GM18868 (cell line): ENCODE measurements at regions not wholly inside any gene's neighbourhood (a gene's known extent, or its start where the extent isn't known, plus 50 kb on each side); places are given as distances from the start of the nearest gene placed in this dataset.

Experiments
- ATAC-seq: cut with Tn5 transposase; IDR thresholded peaks from one replicate; pipeline ENCODE4 v1.9.1; 2021; ENCODE audit warnings: mild to moderate bottlenecking, moderate library complexity; ENCODE audit not compliant: unreplicated experiment

DNA sequence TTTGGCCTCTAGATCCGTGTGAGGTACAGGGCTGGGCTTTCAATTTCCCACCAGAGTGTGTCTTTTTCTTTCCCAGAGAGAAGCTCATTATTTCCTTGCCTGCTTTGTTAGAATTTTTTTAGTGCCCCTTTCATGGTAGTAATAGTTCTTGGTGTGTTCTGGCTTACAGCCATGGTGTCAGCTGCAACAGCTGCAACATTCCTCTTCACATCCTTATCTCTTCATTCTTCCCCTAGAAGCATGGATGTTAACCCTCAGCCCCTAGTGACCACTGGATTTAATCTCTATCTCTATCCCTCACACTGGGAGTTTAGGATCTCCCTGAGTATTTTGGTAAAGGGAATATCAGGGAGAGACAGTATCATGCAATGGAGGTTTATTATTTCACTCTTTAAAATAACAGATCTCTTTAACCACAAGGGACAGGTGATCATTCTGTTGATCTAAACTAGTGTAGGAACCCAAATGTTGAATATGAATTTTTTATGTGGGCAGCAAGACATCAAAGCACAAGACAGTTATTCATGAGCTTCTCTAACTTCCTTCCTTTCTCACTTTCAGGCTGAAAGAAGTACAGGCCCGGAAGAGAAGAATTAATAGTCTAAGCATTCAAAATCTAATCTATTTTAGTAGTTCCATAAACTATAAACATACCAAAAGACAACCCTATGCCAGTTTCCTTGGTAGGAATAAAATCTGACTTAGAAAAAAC, 160.2 kb downstream of the FAM170A start:
- ATAC-seq: no peak

DNA sequence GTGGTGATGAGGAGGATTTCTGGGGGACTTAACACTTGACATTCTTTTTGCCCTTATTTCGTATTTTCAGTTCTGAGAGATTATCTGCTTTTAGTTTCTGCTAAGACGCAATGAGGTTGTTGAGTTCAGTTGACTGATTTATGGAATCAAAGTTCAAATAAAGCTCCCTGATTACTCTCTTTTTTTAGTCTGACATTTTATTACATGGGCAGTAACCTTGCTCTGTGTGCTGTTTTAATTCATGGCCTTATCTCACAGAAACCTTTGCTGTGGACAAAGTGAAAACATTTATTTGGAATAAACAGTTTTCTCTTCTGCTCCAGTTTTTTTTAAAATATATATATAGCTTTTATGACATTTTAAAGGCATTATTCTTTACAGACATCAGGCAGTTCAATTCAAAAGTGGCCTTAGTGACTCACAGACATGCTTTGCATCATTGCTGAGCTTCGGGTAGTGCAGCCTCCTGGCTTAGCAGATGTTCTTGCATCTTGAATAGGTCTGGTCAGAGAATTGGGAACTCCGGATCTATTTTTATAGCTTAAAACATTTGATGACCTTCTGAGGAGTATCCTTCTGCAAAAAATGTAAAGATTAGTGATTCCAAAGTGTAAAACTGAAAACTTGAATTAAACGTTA, 162.9 kb downstream of the FAM170A start:
- ATAC-seq: no peak

DNA sequence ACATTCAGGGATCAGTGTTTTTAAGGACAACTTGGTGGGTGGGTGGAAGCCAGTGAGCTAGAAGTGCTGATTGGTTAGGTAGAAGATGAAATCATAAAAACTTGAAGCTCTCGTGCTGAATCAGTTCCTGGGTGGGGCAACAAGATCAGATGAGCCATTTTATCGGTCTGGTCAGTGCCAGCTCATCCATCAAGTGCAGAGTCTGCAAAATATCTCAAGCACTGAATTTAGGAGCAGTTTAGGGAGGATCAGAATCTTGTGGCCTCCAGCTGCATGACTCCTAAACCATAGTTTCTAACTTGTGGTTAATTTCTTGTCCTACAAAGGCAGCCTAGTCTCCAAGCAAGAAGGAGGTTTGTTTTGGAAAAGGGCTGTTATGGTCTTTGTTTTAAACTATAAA, 166.4 kb downstream of the FAM170A start:
- no peak for ATAC-seq

DNA sequence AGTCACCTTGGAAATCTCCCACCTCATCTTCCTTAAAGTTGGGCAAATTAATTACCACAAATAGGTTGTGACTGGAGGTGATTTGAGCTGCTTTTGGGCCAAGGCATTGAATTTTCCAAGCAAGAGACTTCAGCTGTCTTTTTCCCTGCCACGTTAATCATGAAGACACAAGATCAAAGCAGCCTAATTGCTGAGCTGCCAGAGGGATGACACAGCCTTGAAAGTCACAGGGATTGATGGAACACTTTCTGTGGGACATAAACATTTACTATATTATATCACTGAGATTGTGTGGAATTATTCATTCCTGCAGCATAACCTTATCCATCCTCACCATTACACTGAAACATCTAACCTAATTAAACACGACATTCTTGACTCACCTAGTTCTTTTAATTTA, 172.2 kb downstream of the FAM170A start:
- ATAC-seq: no peak

DNA sequence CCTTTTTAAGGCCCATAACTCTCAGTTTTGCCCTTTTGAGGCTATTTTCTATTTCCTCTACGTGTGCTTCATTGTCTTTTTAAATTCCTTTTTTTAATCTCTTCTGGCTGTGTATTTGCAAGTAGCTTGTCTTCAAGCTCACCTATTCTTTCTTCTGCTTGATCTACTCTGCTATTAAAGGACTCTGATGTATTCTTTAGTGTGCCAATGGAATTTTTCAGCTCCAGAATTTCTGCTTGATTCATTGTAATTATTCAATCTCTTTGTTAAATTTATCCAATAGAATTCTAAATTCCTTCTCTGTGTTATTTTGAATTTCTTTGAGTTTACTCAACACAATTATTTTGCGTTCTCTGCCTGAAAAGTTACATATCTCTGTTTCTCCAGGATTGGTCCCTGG, 178.7 kb downstream of the FAM170A start:
- ATAC-seq: no peak

DNA sequence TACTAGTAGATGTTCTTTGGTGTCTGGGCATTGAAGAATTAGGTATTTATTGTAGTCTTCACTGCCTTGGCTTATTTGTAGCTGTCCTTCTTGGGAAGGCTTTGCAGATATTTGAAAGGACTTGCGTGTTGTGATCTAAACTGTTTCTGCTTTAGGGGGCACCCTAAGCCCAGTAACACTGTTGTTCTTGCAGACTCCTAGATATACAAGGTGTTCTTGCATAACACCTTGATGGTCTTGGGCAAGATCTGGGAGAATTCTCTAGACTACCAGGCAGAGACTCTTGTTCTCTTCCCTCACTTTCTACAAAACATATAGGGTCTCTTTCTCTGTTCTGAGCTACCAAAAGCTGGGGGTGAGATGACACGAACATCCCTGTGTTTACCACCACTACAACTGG, 179.1 kb downstream of the FAM170A start:
- ATAC-seq: no peak

DNA sequence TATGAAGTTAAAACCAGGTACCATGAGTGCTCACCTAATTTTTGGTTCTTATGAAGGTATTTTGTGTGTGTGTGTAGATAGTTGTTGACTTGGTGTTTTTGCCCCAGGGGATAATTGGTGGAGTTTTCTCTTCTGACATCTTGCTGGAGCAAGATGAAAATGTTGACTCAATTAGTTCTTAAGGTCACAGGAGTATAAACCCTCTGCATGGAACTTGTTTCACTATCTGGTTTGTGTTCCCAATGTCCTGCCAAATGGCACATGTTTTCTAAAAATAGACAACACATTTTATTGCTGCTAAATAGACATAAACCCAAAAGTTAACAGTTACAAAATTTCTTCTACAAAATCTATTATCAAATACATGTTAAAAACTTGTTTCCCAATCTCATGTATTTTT, 180.9 kb downstream of the FAM170A start:
- no peak for ATAC-seq

DNA sequence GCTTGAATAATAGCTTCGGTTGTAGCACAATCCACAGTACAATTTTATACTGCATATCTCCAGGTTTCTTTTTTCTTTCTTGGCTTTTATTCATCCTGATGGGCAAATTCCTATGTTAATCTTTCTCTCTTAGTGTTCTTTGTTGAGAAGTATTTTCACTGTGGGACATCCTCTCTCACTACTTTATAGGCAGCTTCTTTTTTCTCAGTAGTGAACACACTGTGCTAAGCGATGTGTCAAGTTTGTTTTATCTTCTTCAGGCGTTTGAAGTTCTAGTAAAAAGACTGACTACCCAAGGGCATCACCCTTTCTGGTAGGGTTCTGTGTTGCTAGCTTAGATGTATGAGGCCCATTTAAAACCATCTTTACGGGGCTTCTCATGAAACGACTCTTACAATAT, 182.1 kb downstream of the FAM170A start:
- ATAC-seq: no peak

DNA sequence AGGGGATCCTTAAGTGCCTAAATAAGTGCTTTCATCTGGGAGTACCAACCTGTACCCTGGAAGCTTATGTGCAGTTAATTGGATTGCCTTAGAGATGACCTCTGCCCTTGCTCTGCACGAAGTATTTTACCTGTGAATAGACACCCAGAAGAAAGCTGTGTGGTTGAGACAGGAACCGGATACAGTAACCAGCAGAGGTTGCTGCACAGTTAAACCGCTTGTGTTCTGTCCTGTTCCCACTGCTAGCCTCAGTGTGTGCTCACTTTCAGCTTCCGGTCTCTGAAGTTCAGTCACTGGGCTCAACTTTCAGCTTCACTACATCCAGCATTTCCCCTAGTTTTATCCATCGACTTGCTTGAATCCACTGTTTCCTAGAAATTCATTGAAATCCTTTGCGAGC, 185.3 kb downstream of the FAM170A start:
- ATAC-seq: no peak

DNA sequence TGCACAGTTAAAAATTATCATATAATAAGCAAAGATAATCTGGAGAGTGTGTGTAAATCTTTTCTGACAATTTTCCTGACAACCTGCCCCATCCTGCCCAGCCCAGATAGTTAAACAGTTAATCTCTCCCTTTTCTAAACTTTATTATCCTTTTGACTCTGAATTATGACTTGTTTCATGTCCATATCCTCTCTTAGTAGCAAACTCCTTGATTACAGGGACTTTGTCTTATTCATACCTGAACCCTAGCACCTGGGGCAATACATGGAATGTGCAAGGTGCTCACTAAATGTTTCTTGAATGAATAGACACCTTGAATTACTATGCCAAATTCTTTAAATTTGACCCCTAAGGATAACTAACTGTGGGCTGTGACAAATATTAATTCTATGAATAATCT, 186.7 kb downstream of the FAM170A start:
- no peak for ATAC-seq

DNA sequence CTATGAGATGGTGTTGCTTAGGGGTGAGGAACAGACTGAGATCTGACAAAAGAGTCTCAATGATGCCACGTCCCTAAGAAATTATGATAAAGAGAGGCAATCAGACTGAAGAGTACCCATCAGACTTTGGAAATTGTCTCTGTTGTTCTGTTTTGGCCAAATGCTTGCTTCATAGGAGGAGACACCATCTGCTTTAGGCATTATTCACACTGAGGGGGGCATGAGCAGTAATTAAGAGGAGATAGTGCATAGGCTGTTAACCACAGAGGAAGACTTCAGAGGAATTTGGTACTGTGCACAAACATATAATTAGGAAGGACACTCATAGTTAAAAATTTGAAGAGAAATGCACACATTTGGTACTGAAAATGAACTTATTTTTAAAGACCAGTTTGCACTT, 190.7 kb downstream of the FAM170A start:
- ATAC-seq: no peak

DNA sequence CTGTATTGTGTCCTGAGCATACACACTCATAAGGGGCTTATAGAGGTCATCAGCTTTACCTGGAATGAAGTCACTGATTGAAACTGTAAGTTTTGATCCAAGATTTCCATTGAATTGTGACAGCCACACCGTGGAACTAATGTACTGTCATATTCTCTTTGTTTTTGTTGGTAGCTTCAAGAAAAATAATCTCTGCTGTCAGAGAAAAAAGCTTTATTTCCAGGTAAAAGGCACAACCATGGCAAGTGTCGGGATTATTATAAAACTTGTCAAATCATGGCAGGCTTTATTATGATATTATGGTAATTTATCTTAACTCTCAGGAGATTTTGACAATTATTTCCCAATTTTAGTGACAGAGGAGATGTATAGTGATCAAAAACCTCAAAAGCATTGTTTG, 191.2 kb downstream of the FAM170A start:
- no peak for ATAC-seq

DNA sequence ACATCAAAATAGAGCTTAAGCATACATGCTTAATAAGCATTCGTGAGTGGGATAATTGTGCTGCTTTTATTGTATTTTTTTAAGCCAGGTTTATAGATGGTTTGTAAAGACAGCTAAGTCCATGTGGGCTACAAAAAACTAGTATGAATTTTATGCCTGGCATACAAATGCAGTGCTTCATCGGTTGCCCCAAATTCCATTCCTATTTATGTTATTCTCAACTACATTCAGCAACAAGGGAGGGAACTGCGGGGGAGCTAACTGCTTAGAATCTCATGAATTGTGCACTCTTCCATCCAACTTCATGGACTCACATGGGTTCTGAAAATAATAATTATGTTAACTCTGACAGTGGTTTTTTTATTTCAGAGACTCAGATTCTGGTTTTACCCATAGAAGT, 199.2 kb downstream of the FAM170A start:
- no peak for ATAC-seq

DNA sequence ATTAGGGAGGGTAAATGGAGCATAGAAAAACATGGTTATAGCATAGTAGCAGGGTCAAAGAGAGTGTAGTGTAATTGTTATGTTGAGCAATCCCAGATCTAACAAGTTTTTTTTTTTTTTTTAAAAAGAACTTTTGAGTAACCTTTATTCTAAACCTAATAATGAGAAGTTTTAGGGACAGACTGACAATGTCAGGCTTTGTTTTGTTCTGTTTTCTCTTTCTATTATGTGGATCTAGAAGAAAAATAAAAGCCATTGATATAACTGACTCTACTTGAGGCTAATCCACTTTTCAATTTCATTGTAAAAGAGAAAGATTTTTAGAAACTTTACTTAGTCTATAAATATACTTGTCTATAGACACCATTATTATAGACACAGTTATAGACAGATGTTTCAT, 200.0 kb downstream of the FAM170A start:
- no peak for ATAC-seq

DNA sequence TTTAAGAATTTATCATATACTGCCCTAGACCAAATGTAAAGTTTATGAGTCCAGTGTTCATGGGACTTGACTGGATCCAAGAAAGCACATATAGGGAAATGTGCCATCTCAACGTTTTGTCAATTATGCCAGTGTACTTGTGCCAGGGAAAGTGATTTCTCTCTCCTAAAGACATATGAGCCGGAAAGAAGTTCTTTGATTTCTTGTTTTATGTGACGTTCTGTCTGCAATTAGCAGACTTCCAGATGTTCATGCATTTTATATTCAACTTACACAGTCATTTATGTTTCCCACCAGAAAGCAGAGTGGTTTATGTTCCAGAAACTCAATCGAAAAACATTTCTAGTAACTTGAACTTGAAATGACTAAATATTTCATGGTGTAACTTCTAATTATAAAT, 203.8 kb downstream of the FAM170A start:
- no peak for ATAC-seq

DNA sequence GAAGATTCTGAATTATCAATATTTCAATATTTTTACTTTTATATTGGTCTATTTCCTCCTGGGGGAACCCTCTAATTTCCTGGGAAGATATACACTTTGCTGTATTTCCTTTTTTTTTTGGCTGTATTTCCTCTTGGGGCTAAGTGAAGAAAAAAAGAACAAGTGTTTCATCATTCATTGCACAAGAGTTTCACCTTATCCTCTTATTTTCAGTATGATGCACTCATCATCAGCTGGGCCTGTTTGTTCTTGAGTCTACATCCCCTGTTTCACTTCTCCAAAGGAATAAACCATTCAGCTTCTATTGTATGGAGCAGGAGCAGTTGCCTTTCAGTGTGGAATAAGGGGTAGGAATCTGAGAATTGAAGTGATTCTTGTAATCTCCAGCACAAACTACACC, 210.8 kb downstream of the FAM170A start:
- ATAC-seq: no peak

DNA sequence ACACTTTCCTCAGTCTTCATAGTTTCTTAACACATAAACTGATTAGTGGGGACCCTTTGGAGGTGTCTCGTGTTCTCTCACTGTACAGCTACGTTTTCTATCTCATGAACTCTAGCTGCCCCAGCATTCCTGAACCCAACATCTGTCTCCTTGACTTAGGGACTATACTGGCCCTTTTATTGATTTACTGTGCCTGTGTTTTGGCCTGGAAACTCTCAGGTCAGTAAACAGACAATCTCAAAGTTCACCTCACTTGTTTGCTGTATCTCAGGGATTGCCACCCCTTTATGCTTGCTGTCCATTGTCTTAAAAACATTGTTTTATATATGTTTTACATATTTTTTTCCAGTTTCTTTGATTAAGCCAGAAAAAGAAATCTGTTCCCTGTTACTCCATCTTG, 222.8 kb downstream of the FAM170A start:
- ATAC-seq: no peak

DNA sequence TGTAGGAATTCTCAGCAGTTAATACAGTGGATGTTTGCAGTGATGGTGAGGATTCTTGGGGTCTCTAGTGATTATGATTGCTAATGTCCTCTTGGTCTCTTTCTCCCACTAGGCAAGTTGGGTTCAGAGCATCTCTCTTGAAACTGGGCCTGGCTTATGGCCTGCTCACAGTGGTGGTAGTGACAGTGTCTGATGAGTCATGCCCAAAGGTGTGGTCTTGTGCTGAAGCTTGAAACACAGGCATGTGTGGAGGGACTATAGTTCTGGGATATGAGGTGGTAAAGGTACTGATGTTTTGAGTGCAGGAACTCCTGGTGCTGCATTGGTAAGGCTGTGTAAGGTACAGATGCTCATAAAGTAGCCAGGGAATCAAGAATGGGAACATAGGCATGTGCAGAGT, 231.1 kb downstream of the FAM170A start:
- no peak for ATAC-seq

DNA sequence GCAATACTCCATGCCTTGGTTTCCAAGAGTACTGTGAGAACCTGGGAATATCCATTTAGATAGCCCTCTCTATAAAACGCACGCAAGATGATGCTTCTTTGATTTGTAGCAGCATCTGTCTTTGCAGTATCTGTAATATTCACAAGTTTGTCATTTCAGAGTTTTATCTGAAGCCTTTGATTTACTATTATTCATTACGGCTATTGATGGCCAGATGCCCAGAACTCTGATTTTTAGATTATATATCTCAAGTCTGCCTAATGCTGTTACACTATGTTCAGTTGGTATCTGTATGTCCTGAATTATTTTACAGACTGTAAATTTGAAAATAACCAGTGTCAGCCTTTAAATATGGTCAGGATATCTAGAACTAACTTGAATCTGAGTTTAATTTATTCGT, 233.3 kb downstream of the FAM170A start:
- no peak for ATAC-seq

DNA sequence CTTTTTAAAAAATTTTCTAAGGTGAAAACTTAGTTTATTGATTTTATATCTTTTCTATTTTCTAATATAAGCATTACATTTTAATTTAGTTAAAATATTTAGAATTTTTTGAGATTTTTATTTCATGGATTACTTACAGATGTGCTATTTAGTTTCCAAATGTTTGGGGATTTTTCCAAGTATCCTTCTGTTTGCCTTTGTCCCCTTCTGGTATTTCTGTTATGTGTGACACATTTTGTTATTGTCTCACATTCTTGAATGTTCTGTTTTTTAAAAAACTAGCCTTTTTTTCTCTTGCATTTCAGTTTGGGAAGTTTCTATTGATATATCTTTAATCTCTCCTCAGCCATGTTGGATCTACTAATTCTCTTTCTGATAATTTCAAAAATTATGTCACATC, 234.9 kb downstream of the FAM170A start:
- no peak for ATAC-seq

DNA sequence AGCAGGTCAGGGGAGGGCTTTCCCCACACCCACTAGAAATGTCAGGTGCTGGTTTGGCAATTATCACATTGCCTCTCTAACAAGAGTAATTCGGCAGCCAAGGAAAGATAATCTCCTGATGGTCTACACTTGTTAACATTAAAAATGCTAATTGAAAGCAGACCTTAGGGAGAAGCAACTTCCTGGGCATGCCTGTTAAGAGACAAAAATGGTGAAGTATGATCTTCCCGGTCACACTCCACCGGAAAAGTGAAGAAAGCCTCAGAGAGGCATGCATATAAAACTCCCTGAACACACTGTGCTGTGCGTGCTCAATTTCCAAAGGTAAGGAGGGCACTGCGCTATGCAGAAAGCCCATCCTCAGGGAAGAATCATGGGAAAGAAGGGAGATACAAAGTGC, 244.3 kb downstream of the FAM170A start:
- ATAC-seq: no peak

DNA sequence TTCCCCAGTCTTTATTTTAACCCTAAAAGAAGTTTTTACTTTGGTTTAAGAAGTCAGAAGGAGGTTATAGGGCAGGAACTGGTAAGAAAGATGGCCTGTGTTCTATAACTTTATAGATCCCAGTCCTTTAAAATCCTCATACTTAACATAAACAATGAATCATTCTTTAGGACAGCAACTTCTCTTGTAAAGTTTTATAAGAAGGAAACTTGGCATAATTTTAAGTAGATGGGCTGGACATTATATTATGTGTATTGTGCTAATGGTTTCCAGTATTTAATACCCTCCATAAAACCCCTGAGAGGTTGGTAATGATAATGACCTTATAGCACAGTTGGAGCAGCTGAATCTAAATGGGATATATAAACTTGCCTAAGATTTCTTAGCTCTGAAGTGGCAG, 247.2 kb downstream of the FAM170A start:
- ATAC-seq: no peak

DNA sequence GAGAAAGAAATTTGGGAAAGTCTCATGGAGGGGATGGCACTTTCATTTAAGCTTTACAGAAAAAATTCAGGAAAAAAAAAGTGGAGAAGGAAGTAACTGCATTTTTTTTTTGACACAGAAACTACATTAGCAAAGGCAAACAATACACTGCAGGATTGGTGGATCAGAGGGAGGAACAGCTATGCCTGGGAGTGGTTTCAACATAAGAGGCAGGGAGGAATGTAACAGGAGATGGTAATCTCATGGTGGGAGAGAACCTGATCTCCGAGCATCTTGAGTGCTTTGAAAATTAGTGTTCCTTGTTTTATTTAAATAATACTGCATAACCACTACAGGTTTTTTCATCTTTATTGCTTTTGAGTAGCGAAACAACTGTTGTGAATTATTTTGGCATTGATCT, 249.4 kb downstream of the FAM170A start:
- no peak for ATAC-seq
